ENCODE measurements at regions not wholly inside any gene's neighbourhood (a gene's known extent, or its start where the extent isn't known, plus 50 kb on each side); places are given as distances from the start of the nearest gene placed in this dataset.

GRCh38 chr13:91238036-91238435 is 109.5 kb upstream of the MIR17HG start:
- no peak overlapping the region for H3K4me3 ChIP-seq (replicated peaks in 1 of 2; ENCODE audit: low read depth in 1 of 2, low read length in 2 of 2)
- no peak overlapping the region for H3K9ac ChIP-seq (ENCODE audit: low read length)
- no peak for TF ChIP-seq SIN3A (IDR thresholded peaks at IDR 0.05; ENCODE audit: low read depth)
- no peaks in the 10 kb centered on the region for H3K4me1 ChIP-seq (ENCODE audit: control insufficient read depth in 1 of 2, insufficient read depth in 2 of 2, low read length in 2 of 2)
- no peak for ATAC-seq
- ChIA-PET CTCF (interaction anchor here (1.2 kb wide), 1 partner anchor 10 kb away, joined by 3 read pairs; no protein-coding TSS in a partner anchor), POLR2A (no interaction called here), RAD21 (ENCODE audit: low non-redundant PET in 1 of 2, low total read pairs in 2 of 2, uncharacterized antibody in 2 of 2, unreplicated experiment in 2 of 2) (no interaction called here)
- H3K36me3 ChIP-seq (ENCODE audit: control insufficient read depth in 1 of 2, insufficient read depth in 2 of 2, low read length in 2 of 2): no peaks in the 10 kb centered on the region
- no peak for DNase-seq (ENCODE audit: low read depth, low spot score)
- no peak overlapping the region for H3K4me2 ChIP-seq (ENCODE audit: low read length)
- intact Hi-C loops (cut with micrococcal nuclease): no loop called here
- no peaks in the 10 kb centered on the region for H3K9me2 ChIP-seq (ENCODE audit: insufficient read depth)
- no peaks in the 10 kb centered on the region for H4K20me1 ChIP-seq (ENCODE audit: insufficient read depth)
- H3K27me3 ChIP-seq (ENCODE audit: insufficient read depth, low read length): no peaks in the 10 kb centered on the region
- BruUV-seq (replicated peaks): no TSS peak
- no peak overlapping the region for H3K27ac ChIP-seq (ENCODE audit: low read depth, low read length)
- no peaks in the 10 kb centered on the region for H3K9me3 ChIP-seq (ENCODE audit: control insufficient read depth in 1 of 2, insufficient read depth in 1 of 2, low read depth in 1 of 2, low read length in 2 of 2)
- H2AFZ ChIP-seq (ENCODE audit: low read depth, low read length, poor library complexity, severe bottlenecking): no peak overlapping the region
- H3K79me2 ChIP-seq (ENCODE audit: insufficient read depth, low read length): no peaks in the 10 kb centered on the region

- Histone ChIP-seq H3K36me3 (ENCODE audit: control insufficient read depth in 1 of 2, insufficient read depth in 2 of 2, low read length in 2 of 2) (no peaks in the 10 kb centered on the region), H3K9ac (ENCODE audit: low read length) (no peak overlapping the region), H4K20me1 (ENCODE audit: insufficient read depth) (no peaks in the 10 kb centered on the region), H3K4me1 (ENCODE audit: control insufficient read depth in 1 of 2, insufficient read depth in 2 of 2, low read length in 2 of 2) (no peaks in the 10 kb centered on the region), H3K79me2 (ENCODE audit: insufficient read depth, low read length) (no peaks in the 10 kb centered on the region), H3K9me2 (ENCODE audit: insufficient read depth) (no peaks in the 10 kb centered on the region), H3K27ac (ENCODE audit: low read depth, low read length) (no peak overlapping the region), H3K27me3 (ENCODE audit: insufficient read depth, low read length) (no peaks in the 10 kb centered on the region; the same call in 1 of the 2 replicates), H3K9me3 (ENCODE audit: control insufficient read depth in 1 of 2, insufficient read depth in 1 of 2, low read depth in 1 of 2, low read length in 2 of 2) (no peaks in the 10 kb centered on the region), H2AFZ (ENCODE audit: low read depth, low read length, poor library complexity, severe bottlenecking) (no peak overlapping the region), H3K4me3 (replicated peaks in 1 of 2; ENCODE audit: low read depth in 1 of 2, low read length in 2 of 2) (no peak overlapping the region), H3K4me2 (ENCODE audit: low read length) (no peak overlapping the region)
- CTCF ChIA-PET: no interaction called here
- no peak for TF ChIP-seq POLR2AphosphoS5 (IDR thresholded peaks at IDR 0.05; ENCODE audit: low read depth, low read length)
- no peak for TF ChIP-seq MAX (IDR thresholded peaks at IDR 0.05)
- TF ChIP-seq JUND (IDR thresholded peaks at IDR 0.05): no peak
- no peak for TF ChIP-seq RAD21 (IDR thresholded peaks at IDR 0.05; ENCODE audit: low read depth)
- TF ChIP-seq POLR2A (IDR thresholded peaks at IDR 0.05; ENCODE audit: borderline replicate concordance, extremely low read depth, insufficient read depth, insufficient read length): no peak
- no peak for TF ChIP-seq YY1 (IDR thresholded peaks at IDR 0.05; ENCODE audit: extremely low read depth, insufficient replicate concordance, low read depth, low read length)
- no peak for TF ChIP-seq EZH2 (IDR thresholded peaks at IDR 0.05)
- TF ChIP-seq SIN3A (IDR thresholded peaks at IDR 0.05; ENCODE audit: low read depth): no peak
- TF ChIP-seq TCF7L2 (IDR thresholded peaks at IDR 0.05; ENCODE audit: borderline replicate concordance, extremely low read depth, insufficient read depth, insufficient read length): no peak
- no peak for TF ChIP-seq CTCF (IDR thresholded peaks at IDR 0.05 in 2 of 3, conservative IDR thresholded peaks at IDR 0.05 in 1 of 3; ENCODE audit: borderline replicate concordance in 1 of 3, insufficient read depth in 1 of 3, low read depth in 2 of 3, low read length in 2 of 3)
- TF ChIP-seq SRF (IDR thresholded peaks at IDR 0.05; ENCODE audit: low read depth): no peak
- TF ChIP-seq FOSL1 (IDR thresholded peaks at IDR 0.05; ENCODE audit: low read depth): no peak
- TF ChIP-seq REST (IDR thresholded peaks at IDR 0.05; ENCODE audit: low read depth): no peak
- RAD21 ChIA-PET (ENCODE audit: low non-redundant PET in 1 of 2, low total read pairs in 2 of 2, uncharacterized antibody in 2 of 2, unreplicated experiment in 2 of 2): no interaction called here
- DNase-seq (ENCODE audit: low read depth, low spot score) (no peak), ATAC-seq (no peak)
- POLR2A ChIA-PET: no interaction called here
- BruUV-seq (replicated peaks): no TSS peak
- intact Hi-C loops (cut with micrococcal nuclease): no loop called here
Measured at GRCh38 chr13:91240341-91240740, 107.1 kb upstream of the MIR17HG start.

Measured in HCT116 (cell line).